ENCODE measurements at regions not wholly inside any gene's neighbourhood (a gene's known extent, or its start where the extent isn't known, plus 50 kb on each side); places are given as distances from the start of the nearest gene placed in this dataset.

DNA sequence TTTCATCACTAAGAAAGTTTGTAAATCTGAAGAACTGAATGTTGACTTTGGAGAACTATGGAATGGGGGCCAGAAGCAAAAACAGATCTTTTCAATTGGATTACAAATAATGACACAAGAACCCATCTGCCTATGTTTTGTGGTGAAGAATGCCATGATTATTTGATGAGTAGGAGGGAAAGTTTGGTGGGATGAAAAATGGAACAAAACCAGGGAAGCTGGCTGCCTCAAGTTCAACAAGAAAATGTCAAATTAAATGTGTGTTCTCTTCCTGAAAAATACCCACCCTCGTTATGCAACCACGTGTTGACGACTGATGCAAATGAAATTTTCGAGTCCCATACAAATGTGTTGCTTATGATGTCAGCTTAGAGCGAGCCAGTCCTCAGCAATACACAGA, 208.5 kb downstream of the GPR37 start:
- Histone ChIP-seq H3K36me3 (no peaks in the 10 kb centered on the region), H3K4me1 (no peaks in the 10 kb centered on the region), H3K9me3 (no peaks in the 10 kb centered on the region), H3K27me3 (no peaks in the 10 kb centered on the region), H3K4me3 (ENCODE audit: low read depth, low read length) (no peak overlapping the region)
- TF ChIP-seq, protein P1, sequence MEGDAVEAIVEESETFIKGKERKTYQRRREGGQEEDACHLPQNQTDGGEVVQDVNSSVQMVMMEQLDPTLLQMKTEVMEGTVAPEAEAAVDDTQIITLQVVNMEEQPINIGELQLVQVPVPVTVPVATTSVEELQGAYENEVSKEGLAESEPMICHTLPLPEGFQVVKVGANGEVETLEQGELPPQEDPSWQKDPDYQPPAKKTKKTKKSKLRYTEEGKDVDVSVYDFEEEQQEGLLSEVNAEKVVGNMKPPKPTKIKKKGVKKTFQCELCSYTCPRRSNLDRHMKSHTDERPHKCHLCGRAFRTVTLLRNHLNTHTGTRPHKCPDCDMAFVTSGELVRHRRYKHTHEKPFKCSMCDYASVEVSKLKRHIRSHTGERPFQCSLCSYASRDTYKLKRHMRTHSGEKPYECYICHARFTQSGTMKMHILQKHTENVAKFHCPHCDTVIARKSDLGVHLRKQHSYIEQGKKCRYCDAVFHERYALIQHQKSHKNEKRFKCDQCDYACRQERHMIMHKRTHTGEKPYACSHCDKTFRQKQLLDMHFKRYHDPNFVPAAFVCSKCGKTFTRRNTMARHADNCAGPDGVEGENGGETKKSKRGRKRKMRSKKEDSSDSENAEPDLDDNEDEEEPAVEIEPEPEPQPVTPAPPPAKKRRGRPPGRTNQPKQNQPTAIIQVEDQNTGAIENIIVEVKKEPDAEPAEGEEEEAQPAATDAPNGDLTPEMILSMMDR (IDR thresholded peaks at IDR 0.05; ENCODE audit: low read depth, low read length): no peak
- no peak for DNase-seq

DNA sequence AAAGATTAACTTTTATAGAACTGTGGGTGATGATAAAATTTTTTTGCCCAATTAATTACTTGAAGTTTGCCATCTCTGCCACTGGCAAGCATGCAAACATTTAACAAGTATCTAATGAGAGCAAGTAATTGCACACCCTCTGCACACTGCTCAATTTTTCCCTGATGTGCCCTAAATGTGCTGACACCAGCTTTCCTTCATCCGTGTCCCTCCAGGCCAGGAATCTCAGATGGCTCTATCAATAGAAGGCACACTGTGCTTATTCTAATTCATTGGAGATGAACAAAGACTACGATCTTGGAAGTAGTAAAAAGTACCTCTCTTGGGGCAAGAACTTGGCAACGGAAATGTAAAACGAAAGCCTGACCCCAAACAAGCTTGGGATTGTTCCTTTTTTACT, 212.1 kb downstream of the GPR37 start:
- H3K4me3 ChIP-seq (ENCODE audit: low read depth, low read length): no peak overlapping the region
- no peaks in the 10 kb centered on the region for H3K9me3 ChIP-seq
- no peaks in the 10 kb centered on the region for H3K4me1 ChIP-seq
- H3K27me3 ChIP-seq: no peaks in the 10 kb centered on the region
- TF ChIP-seq, protein P1 (IDR thresholded peaks at IDR 0.05; ENCODE audit: low read depth, low read length): no peak
- H3K36me3 ChIP-seq: no peaks in the 10 kb centered on the region
- no peak for DNase-seq

DNA sequence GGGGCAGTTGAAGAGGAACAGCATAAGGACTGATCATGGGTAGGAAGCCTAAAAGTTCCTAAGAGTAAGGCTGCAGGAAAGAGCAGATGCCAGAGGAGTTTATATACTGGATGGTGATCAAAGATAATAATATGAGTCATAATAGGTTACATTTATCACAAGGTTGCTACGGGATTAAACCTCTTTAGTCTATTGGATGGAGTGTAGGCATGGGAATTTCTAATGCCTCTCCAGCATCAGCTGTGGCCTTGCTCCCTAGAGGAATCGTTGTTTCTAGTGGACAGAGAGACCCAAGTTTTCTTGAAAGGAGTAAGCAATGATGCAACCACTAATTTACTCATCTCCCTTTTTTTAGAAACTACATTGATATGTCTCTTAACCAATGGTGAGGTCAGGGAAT, 213.4 kb downstream of the GPR37 start:
- no peaks in the 10 kb centered on the region for H3K4me1 ChIP-seq
- no peaks in the 10 kb centered on the region for H3K36me3 ChIP-seq
- H3K4me3 ChIP-seq (ENCODE audit: low read depth, low read length): no peak overlapping the region
- no peaks in the 10 kb centered on the region for H3K27me3 ChIP-seq
- TF ChIP-seq, protein P1 (IDR thresholded peaks at IDR 0.05; ENCODE audit: low read depth, low read length): no peak
- no peak for DNase-seq
- H3K9me3 ChIP-seq: no peaks in the 10 kb centered on the region

DNA sequence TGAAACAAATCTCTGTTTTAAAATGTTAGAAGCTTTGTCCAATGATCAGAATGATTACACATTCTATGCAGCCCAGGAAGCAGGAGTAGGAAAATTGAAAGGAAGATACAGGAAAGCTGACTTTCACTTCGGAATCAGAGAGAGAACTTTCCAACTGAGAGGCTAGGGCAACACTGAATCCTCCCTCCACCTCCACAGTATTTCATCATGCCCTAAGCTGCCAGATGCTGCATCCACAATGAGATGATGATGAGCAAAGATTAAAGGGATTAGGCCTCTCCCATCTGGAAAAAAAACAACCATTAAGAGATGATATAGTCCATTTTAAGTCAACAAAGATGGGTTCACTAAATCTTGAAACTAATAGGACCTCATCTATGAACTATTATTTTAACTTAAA, 215.6 kb downstream of the GPR37 start:
- Histone ChIP-seq H3K4me3 (ENCODE audit: low read depth, low read length) (no peak overlapping the region), H3K4me1 (no peaks in the 10 kb centered on the region), H3K27me3 (no peaks in the 10 kb centered on the region), H3K36me3 (no peaks in the 10 kb centered on the region), H3K9me3 (no peaks in the 10 kb centered on the region)
- no peak for DNase-seq
- TF ChIP-seq, protein P1 (IDR thresholded peaks at IDR 0.05; ENCODE audit: low read depth, low read length): no peak

DNA sequence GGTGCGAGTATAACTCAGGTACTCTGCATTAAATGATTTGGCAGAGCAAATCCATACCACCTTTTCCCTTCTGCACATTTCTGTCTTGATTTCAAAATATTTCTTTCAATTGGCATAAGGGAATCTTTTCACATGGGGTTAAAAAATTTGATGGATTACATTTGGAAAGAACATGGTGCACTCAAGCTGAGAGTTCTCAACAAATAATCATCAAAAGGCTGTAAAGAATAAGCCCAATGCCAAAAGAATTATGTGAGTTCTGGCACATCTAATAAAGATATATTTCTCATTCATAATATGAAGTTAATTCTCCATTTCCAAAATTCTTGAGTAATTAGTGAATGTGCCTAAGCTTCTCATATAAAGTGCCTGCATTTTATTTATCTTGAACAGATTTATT, 223.1 kb downstream of the GPR37 start:
- Histone ChIP-seq H3K4me3 (ENCODE audit: low read depth, low read length) (no peak overlapping the region), H3K36me3 (no peaks in the 10 kb centered on the region), H3K9me3 (no peaks in the 10 kb centered on the region), H3K27me3 (no peaks in the 10 kb centered on the region), H3K4me1 (no peaks in the 10 kb centered on the region)
- TF ChIP-seq, protein P1 (IDR thresholded peaks at IDR 0.05; ENCODE audit: low read depth, low read length): no peak
- no peak for DNase-seq

DNA sequence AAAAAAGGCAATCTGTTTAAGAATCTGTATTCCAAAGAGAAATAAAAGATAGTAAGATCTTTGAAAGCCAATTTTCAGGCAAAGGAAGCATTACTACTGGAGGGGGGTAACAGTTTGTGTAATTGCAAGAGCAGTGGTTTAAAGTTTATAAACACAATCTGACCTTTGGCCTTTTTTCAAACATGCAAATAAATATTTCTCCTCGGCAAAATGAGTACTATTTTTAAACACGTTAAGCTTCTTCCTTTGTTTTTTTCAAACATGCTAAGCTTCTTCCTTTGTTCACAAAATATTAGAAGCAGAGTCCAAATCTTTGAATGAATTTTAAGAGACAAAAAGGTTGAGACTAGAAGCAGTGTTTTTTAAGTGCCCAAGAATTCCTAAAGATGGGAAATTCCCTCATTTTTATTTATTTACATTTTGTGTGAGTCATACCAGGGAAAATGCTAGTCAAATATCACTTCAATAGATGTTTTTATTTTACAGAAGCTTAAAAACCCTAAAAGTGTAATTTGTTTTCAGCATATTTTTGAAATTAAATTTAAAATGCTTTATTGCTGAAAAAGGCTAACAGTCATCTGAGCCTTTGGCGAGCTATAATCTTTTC, 229.3 kb downstream of the GPR37 start:
- TF ChIP-seq, protein P1 (IDR thresholded peaks at IDR 0.05; ENCODE audit: low read depth, low read length): no peak
- no peaks in the 10 kb centered on the region for H3K36me3 ChIP-seq
- H3K4me3 ChIP-seq (ENCODE audit: low read depth, low read length): no peak overlapping the region
- no peak for DNase-seq
- H3K27me3 ChIP-seq: no peaks in the 10 kb centered on the region
- no peaks in the 10 kb centered on the region for H3K9me3 ChIP-seq
- H3K4me1 ChIP-seq: no peaks in the 10 kb centered on the region
